Loucy (cell line): ENCODE measurements at regions not wholly inside any gene's neighbourhood (a gene's known extent, or its start where the extent isn't known, plus 50 kb on each side); places are given as distances from the start of the nearest gene placed in this dataset.

Source experiments
- H2AFZ ChIP-seq: fragments of 200-600 bp; sonication (generic); 2 replicates; pipeline ENCODE4 v1.6.0; 2016; ENCODE audit warnings: antibody characterized with exemption, mild to moderate bottlenecking, low read length, moderate library complexity
- H3F3A ChIP-seq: fragments of 200-600 bp; 2 replicates; pipeline ENCODE4 v1.6.0; 2016; ENCODE audit warnings: antibody characterized with exemption, low read depth, mild to moderate bottlenecking
- H3K27me3 ChIP-seq: fragments of 200-600 bp; sonication (generic); 2 replicates; pipeline ENCODE4 v1.6.1; 2014; ENCODE audit warnings: low read length, mild to moderate bottlenecking; ENCODE audit not compliant: insufficient read depth, poor library complexity, severe bottlenecking
- H3K36me3 ChIP-seq: fragments of 200-600 bp; sonication (generic); 2 replicates; pipeline ENCODE4 v1.6.1; 2016; ENCODE audit warnings: low read length; ENCODE audit not compliant: insufficient read depth
- H3K4me1 ChIP-seq: fragments of 200-600 bp; sonication (generic); 2 replicates; pipeline ENCODE4 v1.5.1; 2014; ENCODE audit warnings: low read length, mild to moderate bottlenecking; ENCODE audit not compliant: insufficient read depth, poor library complexity, severe bottlenecking
- H3K4me2 ChIP-seq: fragments of 200-600 bp; sonication (generic); 2 replicates; pipeline ENCODE4 v1.6.0; 2014; ENCODE audit warnings: antibody characterized with exemption, low read length, low read depth, mild to moderate bottlenecking; ENCODE audit not compliant: poor library complexity, severe bottlenecking
- H3K4me3 ChIP-seq: fragments of 200-600 bp; sonication (generic); 2 replicates; pipeline ENCODE4 v1.5.1; 2014; ENCODE audit warnings: low read length, mild to moderate bottlenecking, mixed read lengths; ENCODE audit not compliant: poor library complexity, severe bottlenecking
- H3K79me2 ChIP-seq: fragments of 200-600 bp; sonication (generic); 2 replicates; pipeline ENCODE4 v1.6.1; 2014; ENCODE audit warnings: low read length; ENCODE audit not compliant: insufficient read depth
- H3K9ac ChIP-seq: fragments of 200-600 bp; sonication (generic); 2 replicates; pipeline ENCODE4 v1.6.0; 2014; ENCODE audit warnings: mild to moderate bottlenecking, low read depth, low read length, moderate library complexity; ENCODE audit not compliant: poor library complexity, severe bottlenecking
- H3K9me2 ChIP-seq: fragments of 200-600 bp; sonication (generic); replicated peaks from 2 replicates; pipeline ENCODE4 v1.6.1; 2016; ENCODE audit warnings: low read depth, low read length, mixed read lengths
- H3K9me3 ChIP-seq: fragments of 200-600 bp; sonication (generic); 2 replicates; pipeline ENCODE4 v1.6.1; 2014; ENCODE audit warnings: mild to moderate bottlenecking, antibody characterized with exemption, low read length, low read depth; ENCODE audit not compliant: insufficient read depth
- H4K20me1 ChIP-seq: fragments of 200-600 bp; sonication (generic); 2 replicates; pipeline ENCODE4 v1.6.0; 2014; ENCODE audit warnings: antibody characterized with exemption, low read length, mild to moderate bottlenecking; ENCODE audit not compliant: insufficient read depth, poor library complexity, severe bottlenecking
- EZH2phosphoT487 ChIP-seq: fragments of 200-600 bp; IDR thresholded peaks from 2 replicates; pipeline ENCODE4 v1.6.1; 2018; ENCODE audit warnings: antibody characterized with exemption, mild to moderate bottlenecking, moderate library complexity, borderline replicate concordance
- TF ChIP-seq, protein P1 (sequence below): fragments of 200-600 bp; sonication (generic); conservative IDR thresholded peaks from 2 replicates; pipeline ENCODE4 v1.5.1; 2014; ENCODE audit warnings: mild to moderate bottlenecking, antibody characterized with exemption, low read length

DNA sequence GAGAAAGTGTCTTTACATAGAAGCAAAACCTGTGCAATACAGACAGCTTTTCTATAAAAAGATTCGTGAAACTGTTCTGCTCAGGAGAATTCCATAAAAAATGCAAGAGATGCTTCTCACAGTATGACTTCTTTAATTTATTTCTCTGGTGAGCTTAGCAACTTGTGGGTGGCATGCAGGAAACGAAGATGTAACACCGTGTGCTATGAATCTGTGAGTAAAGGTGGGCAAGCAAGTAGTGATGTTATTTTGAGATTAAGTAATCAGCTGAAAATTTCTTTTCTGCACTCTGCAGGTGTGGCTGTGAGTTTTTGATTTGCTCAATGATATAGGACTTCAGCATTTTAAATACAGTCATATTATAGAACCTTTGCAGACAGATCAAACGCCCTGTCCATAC lies 656.8 kb upstream of the NCAM2 start:
- Histone ChIP-seq H3K36me3 (no peaks in the 10 kb centered on the region), H2AFZ (no peak overlapping the region), H3K4me1 (no peaks in the 10 kb centered on the region), H3K4me2 (no peak overlapping the region), H3K79me2 (no peaks in the 10 kb centered on the region), H3K9me3 (no peaks in the 10 kb centered on the region), H3K9me2 (no peaks in the 10 kb centered on the region), H3K9ac (no peak overlapping the region), H3K27me3 (no peaks in the 10 kb centered on the region), H4K20me1 (no peaks in the 10 kb centered on the region), H3F3A (no peaks in the 10 kb centered on the region), H3K4me3 (no peak overlapping the region)
- no peak for TF ChIP-seq EZH2phosphoT487

- Histone ChIP-seq H3K4me3 (no peak overlapping the region), H3K4me1 (no peaks in the 10 kb centered on the region), H3K79me2 (no peaks in the 10 kb centered on the region), H3K27me3 (no peaks in the 10 kb centered on the region), H3K9me3 (no peaks in the 10 kb centered on the region), H3K4me2 (no peak overlapping the region), H3F3A (no peaks in the 10 kb centered on the region), H3K36me3 (no peaks in the 10 kb centered on the region), H3K9me2 (no peaks in the 10 kb centered on the region), H2AFZ (no peak overlapping the region), H3K9ac (no peak overlapping the region), H4K20me1 (no peaks in the 10 kb centered on the region)
- TF ChIP-seq EZH2phosphoT487: no peak
- TF ChIP-seq, protein P1, sequence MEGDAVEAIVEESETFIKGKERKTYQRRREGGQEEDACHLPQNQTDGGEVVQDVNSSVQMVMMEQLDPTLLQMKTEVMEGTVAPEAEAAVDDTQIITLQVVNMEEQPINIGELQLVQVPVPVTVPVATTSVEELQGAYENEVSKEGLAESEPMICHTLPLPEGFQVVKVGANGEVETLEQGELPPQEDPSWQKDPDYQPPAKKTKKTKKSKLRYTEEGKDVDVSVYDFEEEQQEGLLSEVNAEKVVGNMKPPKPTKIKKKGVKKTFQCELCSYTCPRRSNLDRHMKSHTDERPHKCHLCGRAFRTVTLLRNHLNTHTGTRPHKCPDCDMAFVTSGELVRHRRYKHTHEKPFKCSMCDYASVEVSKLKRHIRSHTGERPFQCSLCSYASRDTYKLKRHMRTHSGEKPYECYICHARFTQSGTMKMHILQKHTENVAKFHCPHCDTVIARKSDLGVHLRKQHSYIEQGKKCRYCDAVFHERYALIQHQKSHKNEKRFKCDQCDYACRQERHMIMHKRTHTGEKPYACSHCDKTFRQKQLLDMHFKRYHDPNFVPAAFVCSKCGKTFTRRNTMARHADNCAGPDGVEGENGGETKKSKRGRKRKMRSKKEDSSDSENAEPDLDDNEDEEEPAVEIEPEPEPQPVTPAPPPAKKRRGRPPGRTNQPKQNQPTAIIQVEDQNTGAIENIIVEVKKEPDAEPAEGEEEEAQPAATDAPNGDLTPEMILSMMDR: no peak
Measured at GRCh38 chr21:20343186-20343585, 655.0 kb upstream of the NCAM2 start.

DNA sequence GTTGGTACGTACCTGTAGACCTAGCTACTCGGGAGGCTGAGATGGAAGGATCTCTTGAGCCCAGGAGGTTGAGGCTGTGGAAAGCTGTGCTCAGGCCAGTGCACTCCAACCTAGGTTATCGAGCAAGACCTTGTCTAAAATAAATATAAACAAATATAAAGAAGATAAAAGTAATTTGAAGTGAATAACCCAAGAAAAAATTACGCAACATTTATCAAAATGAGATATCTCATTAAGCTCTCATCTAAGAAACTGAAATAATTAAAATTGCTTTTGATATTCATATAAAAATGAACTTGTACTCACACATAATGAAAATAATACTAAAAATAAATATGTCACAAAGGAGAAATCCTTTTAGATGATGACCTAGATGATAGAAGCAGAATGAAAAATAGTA lies 647.1 kb upstream of the NCAM2 start:
- no peaks in the 10 kb centered on the region for H4K20me1 ChIP-seq
- H3K4me1 ChIP-seq: no peaks in the 10 kb centered on the region
- H3F3A ChIP-seq: no peaks in the 10 kb centered on the region
- H3K27me3 ChIP-seq: no peaks in the 10 kb centered on the region
- H3K9me2 ChIP-seq: no peaks in the 10 kb centered on the region
- H3K4me3 ChIP-seq: no peak overlapping the region
- H3K4me2 ChIP-seq: no peak overlapping the region
- H3K36me3 ChIP-seq: no peaks in the 10 kb centered on the region
- no peak overlapping the region for H2AFZ ChIP-seq
- no peak for TF ChIP-seq EZH2phosphoT487
- TF ChIP-seq, protein P1: no peak
- H3K79me2 ChIP-seq: no peaks in the 10 kb centered on the region
- no peaks in the 10 kb centered on the region for H3K9me3 ChIP-seq
- H3K9ac ChIP-seq: no peak overlapping the region

DNA sequence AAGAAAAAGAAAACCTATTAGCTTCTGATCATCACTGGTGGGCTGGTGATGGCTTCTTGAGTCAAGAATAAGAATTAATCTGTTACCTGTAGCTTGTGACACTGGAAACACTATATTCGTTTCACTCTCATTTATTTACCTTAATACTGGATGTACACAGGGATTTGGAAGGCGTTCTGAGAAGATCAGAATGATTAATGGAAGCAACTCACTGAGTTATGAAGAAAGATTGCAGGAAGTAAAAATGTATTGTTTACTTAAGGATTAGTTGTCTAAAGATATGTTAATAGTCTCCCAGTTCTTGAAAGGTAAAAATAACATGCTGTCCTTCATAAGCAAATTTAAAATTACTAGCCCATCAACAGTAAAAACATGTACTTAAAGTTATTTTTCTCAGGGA lies 644.9 kb upstream of the NCAM2 start:
- H2AFZ ChIP-seq: no peak overlapping the region
- no peak for TF ChIP-seq EZH2phosphoT487
- TF ChIP-seq, protein P1: no peak
- no peak overlapping the region for H3K4me2 ChIP-seq
- H4K20me1 ChIP-seq: no peaks in the 10 kb centered on the region
- H3K9me2 ChIP-seq: no peaks in the 10 kb centered on the region
- H3K4me3 ChIP-seq: no peak overlapping the region
- H3K4me1 ChIP-seq: no peaks in the 10 kb centered on the region
- H3K9ac ChIP-seq: no peak overlapping the region
- H3K9me3 ChIP-seq: no peaks in the 10 kb centered on the region
- H3K27me3 ChIP-seq: no peaks in the 10 kb centered on the region
- H3K79me2 ChIP-seq: no peaks in the 10 kb centered on the region
- H3K36me3 ChIP-seq: no peaks in the 10 kb centered on the region
- H3F3A ChIP-seq: no peaks in the 10 kb centered on the region
